Activated T-cell treated with anti-CD3 and anti-CD28 coated beads, Interleukin-2, amount 50 U/mL, for 4 hours (primary cell): ENCODE measurements at regions not wholly inside any gene's neighbourhood (a gene's known extent, or its start where the extent isn't known, plus 50 kb on each side); places are given as distances from the start of the nearest gene placed in this dataset.
"Not testable (repeated sequence)": the region's sequence is repeated elsewhere in the genome, so short reads cannot be mapped to it uniquely, and the experiment has no call there.

Experiments
- ATAC-seq, 2 donors: fragments of 200-7000 bp; cut with Tn5 transposase; one replicate each; pipeline ENCODE4 v1.10.0; 2021
- DNase-seq: peaks from one replicate; pipeline ENCODE4 v3.0.0-alpha.2; 2020
- H3K27me3 Mint-ChIP-seq: one replicate; pipeline ENCODE4 v1.8.0; 2021; ENCODE audit warnings: low read depth, mixed read lengths
- H3K36me3 Mint-ChIP-seq: one replicate; pipeline ENCODE4 v1.8.0; 2022; ENCODE audit warnings: mixed read lengths; ENCODE audit not compliant: insufficient read depth
- H3K4me1 Mint-ChIP-seq: one replicate; pipeline ENCODE4 v1.8.0; 2021; ENCODE audit warnings: low read depth, mixed read lengths
- H3K4me3 Mint-ChIP-seq: one replicate; pipeline ENCODE4 v1.8.0; 2021; ENCODE audit warnings: mild to moderate bottlenecking, moderate library complexity, mixed read lengths
- H3K9me3 Mint-ChIP-seq: one replicate; pipeline ENCODE4 v1.8.0; 2021; ENCODE audit warnings: mixed read lengths

GRCh38 chr2:4168834-4169233 lies 465.5 kb downstream of the DCDC2C start:
- H3K36me3 Mint-ChIP-seq = no peaks in the 10 kb centered on the region
- no peaks in the 10 kb centered on the region for H3K4me1 Mint-ChIP-seq
- H3K4me3 Mint-ChIP-seq = no peak overlapping the region
- DNase-seq (no peak), ATAC-seq (no peak)
- peaks cover 41% of the 10 kb centered on the region for H3K9me3 Mint-ChIP-seq
- H3K27me3 Mint-ChIP-seq = no peaks in the 10 kb centered on the region

- peaks cover 28% of the 10 kb centered on the region for H3K9me3 Mint-ChIP-seq
- no peak for DNase-seq
Measured at GRCh38 chr2:4174796-4175195, 471.4 kb downstream of the DCDC2C start.

GRCh38 chr2:4175343-4175742 lies 472.0 kb downstream of the DCDC2C start:
- no peaks in the 10 kb centered on the region for H3K27me3 Mint-ChIP-seq
- peaks cover 30% of the 10 kb centered on the region for H3K9me3 Mint-ChIP-seq
- H3K4me3 Mint-ChIP-seq = no peak overlapping the region
- DNase-seq (no peak), ATAC-seq (no peak)
- H3K4me1 Mint-ChIP-seq = no peaks in the 10 kb centered on the region
- H3K36me3 Mint-ChIP-seq = no peaks in the 10 kb centered on the region

More at GRCh38 chr2:4174796-4175195, 471.4 kb downstream of the DCDC2C start:
- no peaks in the 10 kb centered on the region for H3K36me3 Mint-ChIP-seq
- no peak for ATAC-seq
- H3K27me3 Mint-ChIP-seq = no peaks in the 10 kb centered on the region
- H3K4me3 Mint-ChIP-seq = no peak overlapping the region
- no peaks in the 10 kb centered on the region for H3K4me1 Mint-ChIP-seq

- Mint-ChIP-seq H3K9me3 (peaks cover 20% of the 10 kb centered on the region), H3K4me1 (no peaks in the 10 kb centered on the region), H3K27me3 (no peaks in the 10 kb centered on the region), H3K4me3 (no peak overlapping the region), H3K36me3 (no peaks in the 10 kb centered on the region)
- DNase-seq = no peak
- no peak for ATAC-seq
Measured at GRCh38 chr2:4180631-4181030, 477.3 kb downstream of the DCDC2C start.

GRCh38 chr2:4181062-4181461 lies 477.7 kb downstream of the DCDC2C start:
- Mint-ChIP-seq H3K4me3 (no peak overlapping the region), H3K9me3 (peaks cover 18% of the 10 kb centered on the region), H3K4me1 (no peaks in the 10 kb centered on the region), H3K36me3 (no peaks in the 10 kb centered on the region), H3K27me3 (no peaks in the 10 kb centered on the region)
- ATAC-seq = no peak
- DNase-seq = no peak

- Mint-ChIP-seq H3K36me3 (no peaks in the 10 kb centered on the region), H3K4me3 (no peak overlapping the region), H3K9me3 (peaks cover 12% of the 10 kb centered on the region), H3K27me3 (no peaks in the 10 kb centered on the region), H3K4me1 (no peaks in the 10 kb centered on the region)
- DNase-seq (no peak), ATAC-seq (no peak)
Measured at GRCh38 chr2:4188561-4188960, 485.2 kb downstream of the DCDC2C start.

- no peaks in the 10 kb centered on the region for H3K4me1 Mint-ChIP-seq
- H3K36me3 Mint-ChIP-seq = no peaks in the 10 kb centered on the region
- H3K27me3 Mint-ChIP-seq = no peaks in the 10 kb centered on the region
- ATAC-seq (no peak), DNase-seq (no peak)
- no peak overlapping the region for H3K4me3 Mint-ChIP-seq
- peaks cover 20% of the 10 kb centered on the region for H3K9me3 Mint-ChIP-seq
Measured at GRCh38 chr2:4190548-4190947, 487.2 kb downstream of the DCDC2C start.

- no peaks in the 10 kb centered on the region for H3K4me1 Mint-ChIP-seq
- H3K36me3 Mint-ChIP-seq = no peaks in the 10 kb centered on the region
- H3K9me3 Mint-ChIP-seq = peaks cover 20% of the 10 kb centered on the region
- H3K27me3 Mint-ChIP-seq = no peaks in the 10 kb centered on the region
- no peak overlapping the region for H3K4me3 Mint-ChIP-seq
- DNase-seq (no peak), ATAC-seq (no peak)
Measured at GRCh38 chr2:4192119-4192518, 488.7 kb downstream of the DCDC2C start.

- H3K9me3 Mint-ChIP-seq = peaks cover 11% of the 10 kb centered on the region
- H3K36me3 Mint-ChIP-seq = no peaks in the 10 kb centered on the region
- no peak for DNase-seq
- no peaks in the 10 kb centered on the region for H3K27me3 Mint-ChIP-seq
- no peaks in the 10 kb centered on the region for H3K4me1 Mint-ChIP-seq
- no peak overlapping the region for H3K4me3 Mint-ChIP-seq
- ATAC-seq = no peak
Measured at GRCh38 chr2:4214444-4215205, 511.2 kb downstream of the DCDC2C start.

- Mint-ChIP-seq H3K9me3 (peaks cover 9% of the 10 kb centered on the region), H3K4me3 (no peak overlapping the region)
Measured at GRCh38 chr2:4217737-4218136, 514.4 kb downstream of the DCDC2C start.

GRCh38 chr2:4219101-4219500 lies 515.7 kb downstream of the DCDC2C start:
- peaks cover 11% of the 10 kb centered on the region for H3K9me3 Mint-ChIP-seq
- H3K4me1 Mint-ChIP-seq = no peaks in the 10 kb centered on the region
- H3K4me3 Mint-ChIP-seq = no peak overlapping the region
- no peaks in the 10 kb centered on the region for H3K36me3 Mint-ChIP-seq
- no peaks in the 10 kb centered on the region for H3K27me3 Mint-ChIP-seq
- ATAC-seq = no peak
- DNase-seq = no peak

More at GRCh38 chr2:4217737-4218136, 514.4 kb downstream of the DCDC2C start:
- H3K4me1 Mint-ChIP-seq = no peaks in the 10 kb centered on the region
- no peaks in the 10 kb centered on the region for H3K36me3 Mint-ChIP-seq
- DNase-seq (no peak), ATAC-seq (no peak)
- H3K27me3 Mint-ChIP-seq = no peaks in the 10 kb centered on the region

- Mint-ChIP-seq H3K9me3 (peaks cover 13% of the 10 kb centered on the region), H3K27me3 (no peaks in the 10 kb centered on the region), H3K36me3 (no peaks in the 10 kb centered on the region), H3K4me1 (no peaks in the 10 kb centered on the region), H3K4me3 (no peak overlapping the region)
- no peak for DNase-seq
- no peak for ATAC-seq
Measured at GRCh38 chr2:4219571-4219970, 516.2 kb downstream of the DCDC2C start.

- DNase-seq = no peak
- H3K36me3 Mint-ChIP-seq = no peaks in the 10 kb centered on the region
Measured at GRCh38 chr2:4221434-4221833, 518.1 kb downstream of the DCDC2C start.

GRCh38 chr2:4221845-4222244 lies 518.5 kb downstream of the DCDC2C start:
- DNase-seq = no peak
- peaks cover 13% of the 10 kb centered on the region for H3K9me3 Mint-ChIP-seq
- no peaks in the 10 kb centered on the region for H3K4me1 Mint-ChIP-seq
- no peaks in the 10 kb centered on the region for H3K36me3 Mint-ChIP-seq
- no peaks in the 10 kb centered on the region for H3K27me3 Mint-ChIP-seq
- ATAC-seq = no peak
- H3K4me3 Mint-ChIP-seq = no peak overlapping the region

More at GRCh38 chr2:4221434-4221833, 518.1 kb downstream of the DCDC2C start:
- no peaks in the 10 kb centered on the region for H3K4me1 Mint-ChIP-seq
- no peak overlapping the region for H3K4me3 Mint-ChIP-seq
- no peak for ATAC-seq
- H3K9me3 Mint-ChIP-seq = peaks cover 13% of the 10 kb centered on the region
- no peaks in the 10 kb centered on the region for H3K27me3 Mint-ChIP-seq

- not testable (repeated sequence) for ATAC-seq, H3K36me3 Mint-ChIP-seq, H3K4me1 Mint-ChIP-seq, DNase-seq, H3K4me3 Mint-ChIP-seq, H3K27me3 Mint-ChIP-seq
- peaks cover 28% of the 10 kb centered on the region for H3K9me3 Mint-ChIP-seq
Measured at GRCh38 chr2:4244422-4244821, 541.0 kb downstream of the DCDC2C start.
